NB4 (cell line): ENCODE measurements at regions not wholly inside any gene's neighbourhood (a gene's known extent, or its start where the extent isn't known, plus 50 kb on each side); places are given as distances from the start of the nearest gene placed in this dataset.

ENCODE experiments used
- CTCF ChIP-seq: IDR thresholded peaks from one replicate; pipeline ENCODE4 v1.5.1; 2012; ENCODE audit warnings: low read depth, low read length
- MAX ChIP-seq: IDR thresholded peaks from 2 replicates; pipeline ENCODE4 v1.6.1; 2011; ENCODE audit warnings: low read depth, low read length
- MYC ChIP-seq: IDR thresholded peaks from 2 replicates; pipeline ENCODE4 v1.6.1; 2011; ENCODE audit warnings: low read depth, low read length

GRCh38 chr5:124997186-124997893, 250.9 kb upstream of the ZNF608 start:
- TF ChIP-seq CTCF (no peak), MAX (no peak), MYC (no peak)
